ENCODE measurements at regions not wholly inside any gene's neighbourhood (a gene's known extent, or its start where the extent isn't known, plus 50 kb on each side); places are given as distances from the start of the nearest gene placed in this dataset.

DNA sequence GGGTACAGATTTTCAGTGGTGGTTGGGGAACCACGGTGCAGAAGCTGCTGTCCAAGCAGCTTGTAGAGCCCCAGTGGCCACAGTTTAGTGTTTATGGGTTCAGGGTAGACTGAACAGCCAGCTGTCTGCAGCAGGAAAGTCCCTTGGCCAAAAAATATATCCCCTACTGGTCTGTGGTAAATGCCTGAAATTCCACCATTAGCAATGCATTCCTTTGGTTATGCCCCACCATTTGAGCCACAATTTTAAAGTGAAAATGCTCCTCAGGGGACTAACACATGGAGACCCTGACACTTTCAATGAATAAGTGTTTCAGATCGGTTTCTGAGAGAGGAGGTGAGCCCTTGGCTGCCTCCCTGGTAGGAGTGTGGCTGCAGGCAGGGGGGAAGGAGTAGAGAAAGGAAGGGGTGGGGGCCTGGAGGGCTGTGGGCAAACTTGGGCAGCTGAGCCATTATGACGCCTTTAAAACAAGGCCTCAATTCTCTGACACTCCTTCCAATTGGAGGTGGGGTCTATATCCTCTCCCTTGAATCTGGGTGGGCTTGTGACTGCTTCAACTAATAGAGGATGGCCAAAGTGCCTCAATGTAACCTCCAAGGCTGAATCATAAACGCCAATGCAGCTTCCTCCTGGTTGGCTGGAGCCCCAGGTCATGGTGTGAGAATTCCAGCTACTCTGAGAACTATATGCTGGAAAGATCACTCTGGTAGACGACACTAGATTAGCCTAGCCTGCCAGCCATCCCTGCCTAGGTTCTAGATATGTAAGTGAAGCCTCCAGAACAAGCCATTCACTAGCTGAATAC, 75.8 kb upstream of the ATP6AP2 start:
- no peak overlapping the region for H2AFZ ChIP-seq (ENCODE audit: low read depth, low read length)
- H3K27ac ChIP-seq (ENCODE audit: low read length) = no peak overlapping the region
- H3K4me2 ChIP-seq (ENCODE audit: low read length) = no peak overlapping the region
- no peaks in the 10 kb centered on the region for H3F3A ChIP-seq (ENCODE audit: insufficient read depth, low read length, poor library complexity, severe bottlenecking)
- no peaks in the 10 kb centered on the region for H3K9me2 ChIP-seq (ENCODE audit: insufficient read depth, low read length)
- H3K27me3 ChIP-seq (ENCODE audit: insufficient read depth, low read depth, low read length) = no peaks in the 10 kb centered on the region
- H3K9ac ChIP-seq (ENCODE audit: low read length) = no peak overlapping the region
- H3K36me3 ChIP-seq (ENCODE audit: insufficient read depth, low read length) = no peaks in the 10 kb centered on the region
- H3K9me3 ChIP-seq (ENCODE audit: low read length) = no peaks in the 10 kb centered on the region
- no peak overlapping the region for H3K4me3 ChIP-seq (ENCODE audit: low read length)
- no peaks in the 10 kb centered on the region for H3K79me2 ChIP-seq (replicated peaks; ENCODE audit: insufficient read depth, low read length)
- TF ChIP-seq EZH2 (IDR thresholded peaks at IDR 0.05; ENCODE audit: borderline replicate concordance, insufficient read depth, low read length, poor library complexity, severe bottlenecking) (no peak), TAF1 (IDR thresholded peaks at IDR 0.05; ENCODE audit: low read depth) (no peak), SMC3 (conservative IDR thresholded peaks at IDR 0.05; ENCODE audit: poor library complexity) (no peak), POLR2AphosphoS5 (IDR thresholded peaks at IDR 0.05) (no peak)
- TF ChIP-seq, protein P1, sequence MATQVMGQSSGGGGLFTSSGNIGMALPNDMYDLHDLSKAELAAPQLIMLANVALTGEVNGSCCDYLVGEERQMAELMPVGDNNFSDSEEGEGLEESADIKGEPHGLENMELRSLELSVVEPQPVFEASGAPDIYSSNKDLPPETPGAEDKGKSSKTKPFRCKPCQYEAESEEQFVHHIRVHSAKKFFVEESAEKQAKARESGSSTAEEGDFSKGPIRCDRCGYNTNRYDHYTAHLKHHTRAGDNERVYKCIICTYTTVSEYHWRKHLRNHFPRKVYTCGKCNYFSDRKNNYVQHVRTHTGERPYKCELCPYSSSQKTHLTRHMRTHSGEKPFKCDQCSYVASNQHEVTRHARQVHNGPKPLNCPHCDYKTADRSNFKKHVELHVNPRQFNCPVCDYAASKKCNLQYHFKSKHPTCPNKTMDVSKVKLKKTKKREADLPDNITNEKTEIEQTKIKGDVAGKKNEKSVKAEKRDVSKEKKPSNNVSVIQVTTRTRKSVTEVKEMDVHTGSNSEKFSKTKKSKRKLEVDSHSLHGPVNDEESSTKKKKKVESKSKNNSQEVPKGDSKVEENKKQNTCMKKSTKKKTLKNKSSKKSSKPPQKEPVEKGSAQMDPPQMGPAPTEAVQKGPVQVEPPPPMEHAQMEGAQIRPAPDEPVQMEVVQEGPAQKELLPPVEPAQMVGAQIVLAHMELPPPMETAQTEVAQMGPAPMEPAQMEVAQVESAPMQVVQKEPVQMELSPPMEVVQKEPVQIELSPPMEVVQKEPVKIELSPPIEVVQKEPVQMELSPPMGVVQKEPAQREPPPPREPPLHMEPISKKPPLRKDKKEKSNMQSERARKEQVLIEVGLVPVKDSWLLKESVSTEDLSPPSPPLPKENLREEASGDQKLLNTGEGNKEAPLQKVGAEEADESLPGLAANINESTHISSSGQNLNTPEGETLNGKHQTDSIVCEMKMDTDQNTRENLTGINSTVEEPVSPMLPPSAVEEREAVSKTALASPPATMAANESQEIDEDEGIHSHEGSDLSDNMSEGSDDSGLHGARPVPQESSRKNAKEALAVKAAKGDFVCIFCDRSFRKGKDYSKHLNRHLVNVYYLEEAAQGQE (IDR thresholded peaks at IDR 0.05; ENCODE audit: borderline replicate concordance) = no peak
- TF ChIP-seq, protein P2, sequence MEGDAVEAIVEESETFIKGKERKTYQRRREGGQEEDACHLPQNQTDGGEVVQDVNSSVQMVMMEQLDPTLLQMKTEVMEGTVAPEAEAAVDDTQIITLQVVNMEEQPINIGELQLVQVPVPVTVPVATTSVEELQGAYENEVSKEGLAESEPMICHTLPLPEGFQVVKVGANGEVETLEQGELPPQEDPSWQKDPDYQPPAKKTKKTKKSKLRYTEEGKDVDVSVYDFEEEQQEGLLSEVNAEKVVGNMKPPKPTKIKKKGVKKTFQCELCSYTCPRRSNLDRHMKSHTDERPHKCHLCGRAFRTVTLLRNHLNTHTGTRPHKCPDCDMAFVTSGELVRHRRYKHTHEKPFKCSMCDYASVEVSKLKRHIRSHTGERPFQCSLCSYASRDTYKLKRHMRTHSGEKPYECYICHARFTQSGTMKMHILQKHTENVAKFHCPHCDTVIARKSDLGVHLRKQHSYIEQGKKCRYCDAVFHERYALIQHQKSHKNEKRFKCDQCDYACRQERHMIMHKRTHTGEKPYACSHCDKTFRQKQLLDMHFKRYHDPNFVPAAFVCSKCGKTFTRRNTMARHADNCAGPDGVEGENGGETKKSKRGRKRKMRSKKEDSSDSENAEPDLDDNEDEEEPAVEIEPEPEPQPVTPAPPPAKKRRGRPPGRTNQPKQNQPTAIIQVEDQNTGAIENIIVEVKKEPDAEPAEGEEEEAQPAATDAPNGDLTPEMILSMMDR (IDR thresholded peaks at IDR 0.05; ENCODE audit: poor library complexity, severe bottlenecking) = no peak
- no peaks in the 10 kb centered on the region for H4K20me1 ChIP-seq (ENCODE audit: insufficient read depth)

DNA sequence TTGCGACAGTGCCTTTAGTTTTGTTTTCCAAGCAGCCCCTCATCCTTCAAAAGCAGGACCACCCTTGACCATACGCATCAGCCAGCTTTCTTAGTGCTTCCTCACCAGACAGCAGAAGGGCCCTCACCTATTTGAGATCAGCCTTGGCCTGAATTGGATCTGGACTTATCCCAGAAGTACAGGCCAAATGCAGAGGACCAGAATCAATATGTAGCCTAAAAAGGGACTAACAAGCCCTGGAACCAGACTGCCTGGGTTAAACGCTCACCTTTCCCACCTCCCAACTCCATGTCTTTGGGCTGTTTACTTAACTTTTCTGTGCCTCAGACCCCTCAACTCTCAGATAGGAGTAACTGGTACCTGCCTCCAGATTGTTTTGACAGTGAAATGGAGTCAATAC, 77.7 kb upstream of the ATP6AP2 start:
- Histone ChIP-seq H3K9me3 (ENCODE audit: low read length) (no peaks in the 10 kb centered on the region), H3K27me3 (ENCODE audit: insufficient read depth, low read depth, low read length) (no peaks in the 10 kb centered on the region), H3K9me2 (ENCODE audit: insufficient read depth, low read length) (no peaks in the 10 kb centered on the region), H3K4me3 (ENCODE audit: low read length) (no peak overlapping the region), H3K79me2 (replicated peaks; ENCODE audit: insufficient read depth, low read length) (no peaks in the 10 kb centered on the region), H4K20me1 (ENCODE audit: insufficient read depth) (no peaks in the 10 kb centered on the region), H2AFZ (ENCODE audit: low read depth, low read length) (no peak overlapping the region), H3F3A (ENCODE audit: insufficient read depth, low read length, poor library complexity, severe bottlenecking) (no peaks in the 10 kb centered on the region), H3K9ac (ENCODE audit: low read length) (no peak overlapping the region), H3K4me2 (ENCODE audit: low read length) (no peak overlapping the region), H3K36me3 (ENCODE audit: insufficient read depth, low read length) (no peaks in the 10 kb centered on the region), H3K27ac (ENCODE audit: low read length) (no peak overlapping the region)
- TF ChIP-seq EP300 (conservative IDR thresholded peaks at IDR 0.05; ENCODE audit: poor library complexity, severe bottlenecking) = no peak
- TF ChIP-seq MXI1 (conservative IDR thresholded peaks at IDR 0.05; ENCODE audit: poor library complexity, severe bottlenecking) = no peak
- TF ChIP-seq, protein P2 (IDR thresholded peaks at IDR 0.05; ENCODE audit: poor library complexity, severe bottlenecking) = no peak
- TF ChIP-seq TAF1 (IDR thresholded peaks at IDR 0.05; ENCODE audit: low read depth) = no peak
- TF ChIP-seq RAD21 (conservative IDR thresholded peaks at IDR 0.05) = no peak
- TF ChIP-seq, protein P1 (IDR thresholded peaks at IDR 0.05; ENCODE audit: borderline replicate concordance) = no peak
- TF ChIP-seq POLR2AphosphoS5 (IDR thresholded peaks at IDR 0.05) = no peak
- no peak for TF ChIP-seq SMC3 (conservative IDR thresholded peaks at IDR 0.05; ENCODE audit: poor library complexity)
- no peak for TF ChIP-seq EZH2 (IDR thresholded peaks at IDR 0.05; ENCODE audit: borderline replicate concordance, insufficient read depth, low read length, poor library complexity, severe bottlenecking)

All from neural cell (in vitro differentiated cells).